LNCAP (cell line): ENCODE measurements at regions not wholly inside any gene's neighbourhood (a gene's known extent, or its start where the extent isn't known, plus 50 kb on each side); places are given as distances from the start of the nearest gene placed in this dataset.

Experiments used
- TF ChIP-seq, protein P1 (sequence below): fragments of 450-650 bp; IDR thresholded peaks from 2 replicates; pipeline ENCODE4 v1.5.1; 2017; ENCODE audit warnings: mild to moderate bottlenecking

DNA sequence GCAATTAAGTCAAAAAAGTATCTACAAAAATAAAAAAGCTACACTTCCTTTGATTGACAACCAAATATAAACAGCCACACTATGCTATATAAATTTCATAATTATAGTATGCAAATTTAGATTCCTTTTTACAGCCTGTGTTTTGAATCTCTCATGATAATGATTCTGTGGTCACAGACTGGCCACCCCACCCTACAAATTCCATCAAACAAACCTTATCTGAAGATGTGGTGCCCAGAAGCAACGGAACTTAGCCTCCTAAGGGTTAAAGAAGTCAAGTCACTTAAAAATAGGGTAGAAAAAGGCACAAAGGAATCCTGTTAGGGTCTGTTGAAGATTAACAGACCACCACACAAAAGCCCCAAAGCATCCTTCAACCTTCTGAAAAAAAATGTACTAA lies 351.8 kb downstream of the INHBA start:
- TF ChIP-seq, protein P1, sequence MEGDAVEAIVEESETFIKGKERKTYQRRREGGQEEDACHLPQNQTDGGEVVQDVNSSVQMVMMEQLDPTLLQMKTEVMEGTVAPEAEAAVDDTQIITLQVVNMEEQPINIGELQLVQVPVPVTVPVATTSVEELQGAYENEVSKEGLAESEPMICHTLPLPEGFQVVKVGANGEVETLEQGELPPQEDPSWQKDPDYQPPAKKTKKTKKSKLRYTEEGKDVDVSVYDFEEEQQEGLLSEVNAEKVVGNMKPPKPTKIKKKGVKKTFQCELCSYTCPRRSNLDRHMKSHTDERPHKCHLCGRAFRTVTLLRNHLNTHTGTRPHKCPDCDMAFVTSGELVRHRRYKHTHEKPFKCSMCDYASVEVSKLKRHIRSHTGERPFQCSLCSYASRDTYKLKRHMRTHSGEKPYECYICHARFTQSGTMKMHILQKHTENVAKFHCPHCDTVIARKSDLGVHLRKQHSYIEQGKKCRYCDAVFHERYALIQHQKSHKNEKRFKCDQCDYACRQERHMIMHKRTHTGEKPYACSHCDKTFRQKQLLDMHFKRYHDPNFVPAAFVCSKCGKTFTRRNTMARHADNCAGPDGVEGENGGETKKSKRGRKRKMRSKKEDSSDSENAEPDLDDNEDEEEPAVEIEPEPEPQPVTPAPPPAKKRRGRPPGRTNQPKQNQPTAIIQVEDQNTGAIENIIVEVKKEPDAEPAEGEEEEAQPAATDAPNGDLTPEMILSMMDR, result no peak

DNA sequence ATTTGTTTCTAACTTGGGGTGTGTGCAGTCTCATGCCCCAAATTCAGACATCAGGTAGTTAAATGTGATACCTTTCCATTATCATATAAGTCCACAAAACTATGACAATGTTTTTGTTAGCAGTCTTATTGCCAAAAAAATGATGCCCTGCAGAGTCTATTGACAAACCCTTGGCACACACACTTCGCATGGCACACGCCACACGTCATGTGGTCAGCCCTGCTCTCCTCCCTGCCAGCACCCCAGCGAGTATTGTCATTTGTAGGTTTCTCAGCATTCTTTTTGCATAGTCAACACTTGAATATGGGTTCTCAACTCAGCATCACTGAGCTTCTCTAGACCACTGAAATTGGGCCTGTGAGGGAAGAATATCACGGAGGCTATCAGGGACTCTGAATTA lies 356.0 kb downstream of the INHBA start:
- TF ChIP-seq, protein P1, result no peak

DNA sequence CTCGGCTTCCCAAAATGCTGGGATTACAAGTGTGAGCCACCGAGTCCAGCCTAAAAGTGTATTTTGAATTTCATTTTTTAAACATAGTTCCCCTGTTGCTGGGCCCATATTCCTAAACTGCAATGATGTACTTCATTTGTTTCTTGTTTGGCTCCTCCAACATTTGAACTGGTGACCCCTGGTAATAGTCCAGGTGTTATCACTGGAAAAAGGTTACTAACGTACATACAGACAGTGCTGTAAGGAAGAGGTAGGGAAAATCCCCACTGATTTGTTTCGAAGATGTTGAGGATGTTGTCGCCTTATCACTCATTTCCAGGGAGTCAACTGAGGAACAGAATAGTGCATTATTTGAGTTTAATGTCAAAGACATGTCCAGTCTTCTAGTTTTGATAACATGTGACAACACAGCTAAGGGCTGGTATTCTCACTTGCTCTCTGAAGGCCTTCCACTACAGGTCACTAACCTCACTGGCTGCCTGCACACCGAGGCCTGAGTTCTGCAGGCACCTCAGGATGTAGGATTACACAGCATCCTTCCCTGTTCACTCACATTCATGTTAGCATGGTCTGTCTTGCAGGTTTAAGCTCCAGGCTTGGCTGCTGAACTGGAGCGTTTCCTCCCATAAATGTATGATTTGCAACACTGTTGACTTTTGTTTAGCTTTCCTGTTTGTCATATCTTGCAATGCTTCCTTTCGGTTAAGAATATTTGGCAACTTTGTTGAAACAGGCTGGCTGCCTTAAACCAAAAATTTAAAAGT lies 362.8 kb downstream of the INHBA start:
- TF ChIP-seq, protein P1, result no peak

DNA sequence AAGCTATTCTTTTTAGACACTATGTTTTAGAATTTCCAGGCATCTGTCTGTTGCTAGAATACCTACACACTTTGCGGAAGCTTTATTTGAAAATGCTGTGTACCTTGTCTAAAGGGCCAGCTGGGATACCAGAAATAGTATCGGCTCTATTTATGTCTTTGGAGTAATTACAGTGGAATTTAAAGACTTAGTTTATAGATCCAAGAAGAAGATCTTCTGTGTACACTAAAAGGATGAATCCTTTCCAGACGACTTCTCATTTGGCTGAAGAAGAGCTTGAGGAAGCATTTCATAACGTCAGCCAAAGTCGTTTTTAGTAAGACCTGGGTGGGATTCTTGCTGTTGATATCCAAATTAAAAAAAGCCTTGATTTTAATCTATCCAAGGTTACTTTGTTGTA lies 365.9 kb downstream of the INHBA start:
- TF ChIP-seq, protein P1, result no peak

DNA sequence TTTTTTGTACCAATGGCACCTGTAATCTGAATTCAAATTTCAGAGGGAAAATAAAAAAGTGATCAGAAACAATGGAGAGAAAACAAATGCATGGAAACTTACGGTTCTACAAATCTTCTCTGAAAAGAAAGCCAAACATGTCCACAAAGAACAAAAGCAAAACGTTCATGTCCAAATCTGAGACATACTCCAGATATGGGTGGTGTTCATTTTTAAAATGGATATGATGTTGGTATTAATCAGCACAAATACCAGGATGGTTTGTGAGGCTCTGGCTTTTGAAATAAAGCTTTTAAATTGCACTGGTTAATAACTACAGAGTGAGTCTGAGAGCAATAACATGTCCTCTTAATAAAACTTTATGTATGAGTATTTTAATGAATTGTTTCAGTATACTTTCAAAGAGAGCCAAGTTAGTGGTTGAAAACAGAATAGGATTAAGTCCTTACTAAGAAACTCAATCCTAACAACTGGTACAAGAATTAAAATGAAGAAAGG lies 366.4 kb downstream of the INHBA start:
- TF ChIP-seq, protein P1, result no peak

DNA sequence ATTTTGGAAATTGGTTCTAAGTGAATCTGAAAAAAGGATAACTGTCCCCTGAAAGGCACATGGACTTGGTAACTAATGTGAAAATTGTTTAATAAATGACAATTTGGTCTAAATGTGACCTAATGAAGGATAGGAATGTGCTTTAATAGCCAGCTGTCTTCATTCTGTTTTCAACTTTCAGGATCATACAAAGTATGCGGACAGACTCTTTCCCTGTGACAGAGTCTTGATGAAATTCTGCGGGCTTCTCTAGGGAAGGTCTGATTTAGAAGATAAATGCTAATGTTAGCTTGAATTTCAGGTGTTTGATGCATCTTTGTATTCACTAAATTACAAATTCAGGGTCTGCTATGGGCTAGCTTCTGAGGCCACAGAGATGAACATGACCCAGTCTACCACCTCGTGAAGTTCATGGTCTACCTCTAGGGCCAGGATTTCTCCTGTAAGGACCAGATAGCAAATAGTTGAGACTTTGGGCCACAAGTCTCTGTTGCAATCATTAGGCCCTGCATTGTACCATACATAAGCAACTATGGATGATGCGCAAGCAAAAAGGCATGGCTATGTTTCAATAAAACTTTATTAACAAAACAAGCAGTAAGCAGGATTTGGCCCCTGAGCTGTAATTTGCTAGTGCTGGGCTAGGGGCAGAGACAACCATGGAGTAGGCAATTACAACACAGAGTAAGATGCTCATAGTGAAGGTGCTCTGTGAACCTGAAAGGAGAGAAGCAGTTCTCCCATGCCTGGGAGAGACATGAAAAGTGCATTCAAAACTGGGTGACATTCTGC lies 368.6 kb downstream of the INHBA start:
- TF ChIP-seq, protein P1, result no peak

DNA sequence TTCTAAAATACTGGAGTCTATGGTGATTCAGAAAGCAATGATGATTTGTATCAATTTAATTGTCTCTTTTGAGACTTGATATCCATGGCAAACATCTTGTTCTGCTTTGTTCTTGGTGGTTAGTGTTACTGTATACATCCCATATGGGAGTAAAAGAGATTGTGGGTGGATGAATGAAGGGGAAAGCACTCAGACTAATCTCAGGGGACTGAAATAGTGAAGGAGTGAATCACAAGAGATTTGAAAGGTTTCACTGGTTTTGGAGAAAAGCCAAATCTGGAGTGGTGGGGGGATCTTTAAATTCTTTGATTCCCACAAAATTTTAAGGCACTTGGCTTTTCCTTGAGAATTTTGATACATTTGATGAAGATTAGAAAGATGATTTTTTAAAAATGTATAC lies 369.4 kb downstream of the INHBA start:
- TF ChIP-seq, protein P1, result no peak
